ENCODE measurements at regions not wholly inside any gene's neighbourhood (a gene's known extent, or its start where the extent isn't known, plus 50 kb on each side); places are given as distances from the start of the nearest gene placed in this dataset.

- no peak for TF ChIP-seq CTCF (IDR thresholded peaks at IDR 0.05; ENCODE audit: insufficient read depth, low read length, poor library complexity, severe bottlenecking)
- TF ChIP-seq EZH2phosphoT487 (conservative IDR thresholded peaks at IDR 0.05; ENCODE audit: low read length): no peak
Measured at GRCh38 chr6:165219629-165220028, 89.8 kb downstream of the C6orf118 start.
